SJCRH30 (cell line): ENCODE measurements at regions not wholly inside any gene's neighbourhood (a gene's known extent, or its start where the extent isn't known, plus 50 kb on each side); places are given as distances from the start of the nearest gene placed in this dataset.

Experiments
- DNase-seq, 2 experiments: peaks; one replicate each; pipeline ENCODE4 v3.0.0-alpha.2; 2015 to 2020
- H3K27ac ChIP-seq: fragments of 250-450 bp; sonication (Bioruptor Pico); 2 replicates; pipeline ENCODE4 v1.5.1; 2020; ENCODE audit warnings: mild to moderate bottlenecking, moderate library complexity
- H3K27me3 ChIP-seq: fragments of 250-450 bp; sonication (Bioruptor Pico); 2 replicates; pipeline ENCODE4 v1.5.1; 2020; ENCODE audit warnings: mild to moderate bottlenecking, moderate library complexity
- H3K36me3 ChIP-seq: fragments of 250-450 bp; sonication (Bioruptor Pico); 2 replicates; pipeline ENCODE4 v1.5.1; 2020; ENCODE audit warnings: mild to moderate bottlenecking, moderate library complexity
- H3K4me1 ChIP-seq: fragments of 250-450 bp; sonication (Bioruptor Pico); 2 replicates; pipeline ENCODE4 v1.5.1; 2020; ENCODE audit warnings: mild to moderate bottlenecking, moderate library complexity
- H3K4me3 ChIP-seq: fragments of 250-450 bp; sonication (Bioruptor Pico); 2 replicates; pipeline ENCODE4 v1.5.1; 2020; ENCODE audit warnings: mild to moderate bottlenecking, moderate library complexity
- H3K9me3 ChIP-seq: fragments of 250-450 bp; sonication (Bioruptor Pico); replicated peaks from 2 replicates; pipeline ENCODE4 v1.5.1; 2020; ENCODE audit warnings: mild to moderate bottlenecking, moderate library complexity

GRCh38 chrX:5829469-5829868, 399.2 kb downstream of the NLGN4X start:
- Histone ChIP-seq H3K27me3 (no peaks in the 10 kb centered on the region), H3K4me1 (no peaks in the 10 kb centered on the region), H3K9me3 (no peaks in the 10 kb centered on the region), H3K27ac (no peak overlapping the region), H3K4me3 (no peak overlapping the region), H3K36me3 (no peaks in the 10 kb centered on the region)
- DNase-seq = no peak

GRCh38 chrX:5829060-5829459, 399.6 kb downstream of the NLGN4X start:
- H3K4me1 ChIP-seq = no peaks in the 10 kb centered on the region
- no peak overlapping the region for H3K27ac ChIP-seq
- no peak for DNase-seq
- no peaks in the 10 kb centered on the region for H3K27me3 ChIP-seq
- H3K4me3 ChIP-seq = no peak overlapping the region
- H3K36me3 ChIP-seq = no peaks in the 10 kb centered on the region
- H3K9me3 ChIP-seq = no peaks in the 10 kb centered on the region

GRCh38 chrX:5823903-5824302, 404.8 kb downstream of the NLGN4X start:
- no peaks in the 10 kb centered on the region for H3K36me3 ChIP-seq
- DNase-seq = peak; percentile 47 to 68
- H3K27me3 ChIP-seq = no peaks in the 10 kb centered on the region
- no peaks in the 10 kb centered on the region for H3K9me3 ChIP-seq
- H3K4me1 ChIP-seq = no peaks in the 10 kb centered on the region
- H3K27ac ChIP-seq = no peak overlapping the region
- H3K4me3 ChIP-seq = no peak overlapping the region

DNA sequence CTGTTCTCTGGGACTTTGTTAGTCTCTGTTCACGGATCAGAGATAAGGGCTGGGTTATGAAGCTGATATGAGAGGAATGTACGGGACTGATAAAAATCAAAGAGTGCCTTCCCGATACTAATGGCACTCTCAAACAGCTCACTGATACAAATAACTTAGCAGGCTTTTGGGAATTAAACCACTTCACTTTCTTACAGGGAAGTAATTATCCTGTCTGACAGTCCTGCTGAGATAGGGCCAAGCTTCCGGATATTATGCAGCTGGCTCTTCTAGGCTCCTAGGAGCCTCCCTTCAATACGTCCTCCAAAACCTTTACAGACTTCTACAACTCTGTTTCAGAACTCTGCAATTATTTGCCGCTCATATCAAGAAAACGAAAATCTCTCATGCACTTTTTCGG, 418.0 kb downstream of the NLGN4X start:
- Histone ChIP-seq H3K36me3 (no peaks in the 10 kb centered on the region), H3K27ac (no peak overlapping the region), H3K27me3 (no peaks in the 10 kb centered on the region), H3K4me1 (no peaks in the 10 kb centered on the region), H3K9me3 (no peaks in the 10 kb centered on the region), H3K4me3 (no peak overlapping the region)
- no peak for DNase-seq

DNA sequence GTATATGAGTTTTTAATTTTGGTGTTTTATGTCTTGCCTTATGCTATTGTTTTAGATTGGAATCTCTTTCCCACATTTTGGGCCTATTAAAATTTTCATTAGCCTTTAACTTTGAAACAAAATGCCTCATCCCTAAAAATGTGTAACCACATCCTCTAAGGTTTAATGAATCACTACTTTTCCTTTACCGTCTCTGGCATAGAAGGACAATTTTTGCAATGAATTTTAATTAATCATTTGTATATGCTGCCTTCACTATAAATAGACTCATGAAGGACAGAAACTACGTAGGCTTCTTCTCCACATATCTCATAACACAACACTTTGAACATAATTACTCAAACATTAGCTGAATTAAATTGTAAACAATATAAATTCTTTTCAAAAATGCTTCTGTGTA, 421.5 kb downstream of the NLGN4X start:
- Histone ChIP-seq H3K9me3 (no peaks in the 10 kb centered on the region), H3K27me3 (no peaks in the 10 kb centered on the region), H3K27ac (no peak overlapping the region), H3K36me3 (no peaks in the 10 kb centered on the region), H3K4me3 (no peak overlapping the region), H3K4me1 (peaks cover 3% of the 10 kb centered on the region; the same call in 1 of the 2 replicates)
- no peak for DNase-seq

DNA sequence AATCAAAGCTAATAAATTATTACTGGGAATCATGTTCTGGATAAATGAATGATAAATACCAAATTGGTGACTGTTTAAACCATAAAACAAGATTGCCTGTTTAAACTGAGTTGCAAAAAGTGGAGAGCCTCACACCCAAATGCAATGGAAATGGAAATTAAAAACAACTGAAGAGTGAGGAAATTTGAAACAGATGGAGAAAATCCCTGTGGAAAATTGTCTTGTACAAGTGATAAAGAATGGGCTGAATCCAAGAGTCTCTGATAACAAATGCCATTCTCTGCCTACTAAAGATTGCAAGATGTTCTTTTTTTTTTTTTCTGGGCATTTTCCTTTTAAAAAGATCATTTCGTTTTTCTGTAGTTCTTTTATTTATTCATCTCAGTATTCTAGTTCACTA, 426.3 kb downstream of the NLGN4X start:
- Histone ChIP-seq H3K4me3 (no peak overlapping the region), H3K27me3 (no peaks in the 10 kb centered on the region), H3K4me1 (peaks cover 3% of the 10 kb centered on the region), H3K9me3 (no peaks in the 10 kb centered on the region), H3K27ac (no peak overlapping the region), H3K36me3 (no peaks in the 10 kb centered on the region)
- peak in 1 of 2 experiments; percentile 24 for DNase-seq

GRCh38 chrX:5791721-5792120, 436.9 kb downstream of the NLGN4X start:
- Histone ChIP-seq H3K36me3 (no peaks in the 10 kb centered on the region), H3K4me1 (no peaks in the 10 kb centered on the region), H3K9me3 (no peaks in the 10 kb centered on the region), H3K4me3 (no peak overlapping the region), H3K27me3 (no peaks in the 10 kb centered on the region), H3K27ac (no peak overlapping the region)
- no peak for DNase-seq

DNA sequence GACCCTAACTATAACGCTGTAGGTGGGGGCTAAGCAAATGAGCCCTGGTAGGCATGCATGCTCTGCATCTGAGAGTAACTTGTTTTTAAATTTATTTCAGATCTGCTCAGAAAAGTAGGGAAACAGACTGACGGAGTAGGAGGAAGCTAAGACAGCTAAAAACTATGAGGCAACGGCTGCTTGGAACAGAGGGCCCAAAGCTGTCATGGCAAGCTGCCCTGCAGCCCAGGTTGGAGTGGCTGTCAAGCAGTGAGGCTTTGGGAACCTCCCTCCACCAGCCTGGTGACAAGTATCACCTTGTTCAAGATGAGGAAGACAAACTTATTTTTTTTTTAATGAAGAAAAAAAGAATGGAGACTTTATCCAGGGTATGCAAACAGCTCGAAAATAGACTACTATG, 439.8 kb downstream of the NLGN4X start:
- no peaks in the 10 kb centered on the region for H3K27me3 ChIP-seq
- H3K27ac ChIP-seq = no peak overlapping the region
- no peaks in the 10 kb centered on the region for H3K36me3 ChIP-seq
- no peak overlapping the region for H3K4me3 ChIP-seq
- no peaks in the 10 kb centered on the region for H3K4me1 ChIP-seq
- H3K9me3 ChIP-seq = no peaks in the 10 kb centered on the region
- DNase-seq = no peak

GRCh38 chrX:5780821-5781220, 447.8 kb downstream of the NLGN4X start:
- Histone ChIP-seq H3K36me3 (no peaks in the 10 kb centered on the region), H3K27me3 (no peaks in the 10 kb centered on the region), H3K4me1 (no peaks in the 10 kb centered on the region), H3K9me3 (no peaks in the 10 kb centered on the region), H3K4me3 (no peak overlapping the region), H3K27ac (no peak overlapping the region)
- DNase-seq = no peak

DNA sequence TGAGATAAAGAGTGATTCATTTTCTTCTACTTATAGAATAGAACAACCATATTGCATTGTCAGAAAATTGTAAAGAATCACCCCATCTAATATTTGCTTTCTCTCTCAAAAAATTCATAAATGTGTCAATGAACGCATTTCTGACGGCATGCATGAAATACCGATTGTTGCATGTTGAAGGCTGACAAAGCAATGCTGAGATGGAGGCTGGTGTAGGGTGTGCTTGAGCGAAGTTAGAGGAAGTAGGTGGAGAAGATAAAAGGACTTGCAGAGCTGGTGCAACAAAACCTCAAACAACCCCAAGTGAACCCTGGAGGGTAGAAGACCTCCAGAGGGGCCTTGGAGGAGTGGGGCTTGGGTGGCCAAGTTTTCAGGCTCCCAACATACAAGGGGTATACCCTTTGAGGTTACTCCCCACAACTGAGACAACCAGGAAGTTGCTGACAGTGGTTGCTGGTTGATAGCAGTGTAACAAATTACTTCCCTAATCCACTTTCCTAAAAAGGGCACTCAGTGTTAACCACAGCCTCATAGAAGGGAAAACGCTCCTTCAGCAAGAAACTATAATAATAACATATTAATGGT, 452.7 kb downstream of the NLGN4X start:
- DNase-seq = no peak
- no peaks in the 10 kb centered on the region for H3K9me3 ChIP-seq
- no peak overlapping the region for H3K27ac ChIP-seq
- H3K4me1 ChIP-seq = peaks cover 8% of the 10 kb centered on the region; the same call in 1 of the 2 replicates
- H3K27me3 ChIP-seq = no peaks in the 10 kb centered on the region
- H3K36me3 ChIP-seq = no peaks in the 10 kb centered on the region
- no peak overlapping the region for H3K4me3 ChIP-seq

- H3K4me1 ChIP-seq = peaks cover 8% of the 10 kb centered on the region; the same call in 1 of the 2 replicates
Measured at GRCh38 chrX:5774446-5774845, 454.2 kb downstream of the NLGN4X start.

DNA sequence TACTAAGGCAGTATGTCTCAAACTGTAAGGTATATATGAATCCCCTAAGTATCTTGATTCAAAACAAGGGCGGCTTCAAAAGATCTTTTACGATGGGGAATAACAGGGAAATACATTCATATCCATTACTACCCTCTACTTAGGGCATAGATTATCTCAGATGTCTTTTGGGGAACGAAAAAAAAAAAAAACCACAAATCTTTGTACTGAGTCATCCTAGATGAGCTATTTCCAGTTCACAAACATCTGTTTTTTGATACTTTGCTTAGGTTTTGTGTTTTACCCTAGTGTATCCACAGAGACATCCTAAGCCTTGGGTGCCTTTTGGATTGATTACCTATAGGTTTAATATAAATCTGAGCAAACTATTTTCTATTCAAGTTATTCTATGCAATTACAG, 457.2 kb downstream of the NLGN4X start:
- H3K9me3 ChIP-seq = no peaks in the 10 kb centered on the region
- peak in 1 of 2 experiments; percentile 23 for DNase-seq
- H3K4me1 ChIP-seq = peaks cover 8% of the 10 kb centered on the region; the same call in 1 of the 2 replicates
- no peaks in the 10 kb centered on the region for H3K27me3 ChIP-seq
- H3K27ac ChIP-seq = no peak overlapping the region
- H3K4me3 ChIP-seq = no peak overlapping the region
- no peaks in the 10 kb centered on the region for H3K36me3 ChIP-seq

More at GRCh38 chrX:5774446-5774845, 454.2 kb downstream of the NLGN4X start:
- Histone ChIP-seq H3K27ac (no peak overlapping the region), H3K36me3 (no peaks in the 10 kb centered on the region), H3K4me3 (no peak overlapping the region), H3K9me3 (no peaks in the 10 kb centered on the region), H3K27me3 (no peaks in the 10 kb centered on the region)
- no peak for DNase-seq

GRCh38 chrX:5756616-5757015, 472.1 kb downstream of the NLGN4X start:
- Histone ChIP-seq H3K27me3 (no peaks in the 10 kb centered on the region), H3K4me1 (no peaks in the 10 kb centered on the region), H3K4me3 (no peak overlapping the region), H3K9me3 (no peaks in the 10 kb centered on the region), H3K36me3 (no peaks in the 10 kb centered on the region), H3K27ac (no peak overlapping the region)
- DNase-seq = no peak

- H3K9me3 ChIP-seq = no peaks in the 10 kb centered on the region
- H3K4me3 ChIP-seq = no peak overlapping the region
- no peak for DNase-seq
- H3K4me1 ChIP-seq = no peaks in the 10 kb centered on the region
- H3K27me3 ChIP-seq = no peaks in the 10 kb centered on the region
- H3K27ac ChIP-seq = no peak overlapping the region
- H3K36me3 ChIP-seq = no peaks in the 10 kb centered on the region
Measured at GRCh38 chrX:5753291-5753690, 475.4 kb downstream of the NLGN4X start.

DNA sequence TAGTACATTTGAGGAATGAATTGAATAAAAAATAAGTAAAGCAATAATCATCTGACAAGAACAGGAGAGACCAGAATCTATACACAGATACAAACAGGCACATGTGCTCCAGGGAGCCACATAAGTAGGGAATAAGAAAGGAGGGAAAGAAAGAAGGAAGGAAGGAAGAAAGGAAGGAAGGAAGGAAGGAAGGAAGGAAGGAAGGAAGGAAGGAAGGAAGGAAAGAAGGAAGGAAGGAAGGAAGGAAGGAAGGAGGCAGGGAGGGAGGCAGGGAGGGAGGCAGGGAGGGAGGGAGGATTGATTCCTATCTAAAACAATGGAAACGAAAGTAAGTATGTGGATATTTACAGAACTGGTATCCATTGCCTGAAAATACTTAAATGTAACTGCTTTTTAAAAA, 475.8 kb downstream of the NLGN4X start:
- Histone ChIP-seq H3K4me3 (no peak overlapping the region), H3K27ac (no peak overlapping the region), H3K9me3 (no peaks in the 10 kb centered on the region), H3K27me3 (no peaks in the 10 kb centered on the region), H3K4me1 (no peaks in the 10 kb centered on the region), H3K36me3 (no peaks in the 10 kb centered on the region)
- no peak for DNase-seq

GRCh38 chrX:5748586-5749150, 480.0 kb downstream of the NLGN4X start:
- no peaks in the 10 kb centered on the region for H3K9me3 ChIP-seq
- H3K4me3 ChIP-seq = no peak overlapping the region
- no peak for DNase-seq
- H3K4me1 ChIP-seq = no peaks in the 10 kb centered on the region
- H3K27ac ChIP-seq = no peak overlapping the region
- H3K27me3 ChIP-seq = no peaks in the 10 kb centered on the region
- no peaks in the 10 kb centered on the region for H3K36me3 ChIP-seq
